Head of caudate nucleus (tissue), 42 donors: ENCODE measurements at regions not wholly inside any gene's neighbourhood (a gene's known extent, or its start where the extent isn't known, plus 50 kb on each side); places are given as distances from the start of the nearest gene placed in this dataset.
"Not testable (repeated sequence)": the region's sequence is repeated elsewhere in the genome, so short reads cannot be mapped to it uniquely, and the experiment has no call there.

Experiments
- DNase-seq, 42 donors: peaks; one replicate each; pipeline versions ENCODE4 v3.0.0 to v3.0.0-alpha.2; 2020 to 2021; ENCODE audit warnings: mixed read lengths in 7 of 42
- intact Hi-C: fragments of 100-400 bp; cut with DNase I; formaldehyde crosslinking; loops from one replicate; pipeline ENCODE4 v1.15.0; 2022

DNA sequence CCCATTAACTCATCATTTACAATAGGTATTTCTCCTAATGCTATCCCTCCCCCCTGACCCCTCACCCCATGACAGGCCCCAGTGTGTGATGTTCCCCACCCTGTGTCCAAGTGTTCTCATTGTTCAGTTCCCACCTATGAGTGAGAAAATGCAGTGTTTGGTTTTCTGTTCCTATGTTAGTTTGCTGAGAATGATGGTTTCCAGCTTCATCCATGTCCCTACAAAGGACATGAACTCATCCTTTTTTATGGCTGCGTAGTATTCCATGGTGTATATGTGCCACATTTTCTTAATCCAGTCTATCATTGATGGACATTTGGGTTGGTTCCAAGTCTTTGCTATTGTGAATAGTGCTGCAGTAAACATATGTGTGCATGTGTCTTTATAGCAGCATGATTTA, 378.3 kb downstream of the HLX start:
- DNase-seq, intact Hi-C loops: not testable (repeated sequence)

DNA sequence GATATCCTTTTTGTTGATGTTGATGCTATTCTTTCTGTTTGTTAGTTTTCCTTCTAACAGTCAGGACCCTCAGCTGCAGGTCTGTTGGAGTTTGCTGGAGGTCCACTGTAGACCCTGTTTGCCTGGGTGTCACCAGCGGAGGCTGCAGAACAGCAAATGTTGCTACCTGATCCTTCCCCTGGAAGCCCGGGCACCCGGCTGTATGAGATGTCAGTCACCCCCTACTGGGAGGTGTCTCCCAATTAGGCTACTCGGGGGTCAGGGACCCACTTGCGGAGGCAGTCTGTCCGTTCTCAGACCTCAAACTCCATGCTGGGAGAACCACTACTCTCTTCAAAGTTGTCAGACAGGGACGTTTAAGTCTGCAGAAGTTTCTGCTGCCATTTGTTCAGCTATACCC, 383.4 kb downstream of the HLX start:
- intact Hi-C loops = loop anchor here (5.0 kb wide), 1 partner anchor 175 kb away; no protein-coding TSS in a partner anchor
- DNase-seq = not testable (repeated sequence)

DNA sequence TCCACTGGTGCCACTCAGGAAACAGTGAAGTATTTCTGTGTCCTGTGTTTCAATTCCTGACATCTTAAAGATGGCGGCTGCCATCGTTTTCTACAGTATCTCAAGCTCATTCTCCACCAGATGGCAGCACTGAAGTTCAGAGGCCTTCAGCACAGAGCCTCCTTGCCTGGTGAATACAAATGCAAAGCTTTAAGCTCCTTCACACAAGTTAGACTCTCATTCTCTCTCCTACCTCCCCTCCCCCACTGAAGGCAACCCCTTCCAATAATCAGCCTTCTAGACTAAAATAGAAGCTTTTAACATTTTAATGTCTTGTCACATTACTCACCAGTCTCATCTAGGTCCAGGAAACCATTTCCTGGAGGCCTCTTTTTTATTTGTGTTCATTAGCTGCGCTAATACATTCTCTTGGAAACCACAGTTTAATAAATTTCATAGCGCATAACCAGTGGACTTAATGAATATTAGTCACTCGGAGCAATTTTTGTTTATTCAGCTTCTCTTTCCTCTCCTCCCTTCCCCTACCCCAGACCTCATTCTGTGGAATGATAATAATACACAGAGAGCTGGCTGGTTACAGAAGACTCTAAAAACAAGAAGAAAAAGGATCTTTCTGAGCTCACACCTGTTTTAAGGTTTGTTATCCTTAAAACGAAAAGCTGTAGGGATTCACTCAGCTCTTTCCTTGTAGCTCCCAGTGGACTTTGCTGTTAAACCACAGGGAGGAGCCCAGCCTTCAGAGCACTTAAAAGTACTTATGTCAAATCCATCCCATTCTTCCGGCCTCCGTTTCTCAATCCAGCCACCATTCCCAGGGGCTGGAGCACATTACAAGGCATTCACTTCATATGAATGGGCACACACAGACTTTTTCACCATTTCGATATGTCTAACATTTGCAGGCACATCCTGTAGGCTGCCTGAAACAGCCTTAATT, 384.9 kb downstream of the HLX start:
- DNase-seq = peak; percentile 3 to 91 (median 71)
- intact Hi-C loops = loop anchor here (5.0 kb wide), 1 partner anchor 173 kb away; no protein-coding TSS in a partner anchor

DNA sequence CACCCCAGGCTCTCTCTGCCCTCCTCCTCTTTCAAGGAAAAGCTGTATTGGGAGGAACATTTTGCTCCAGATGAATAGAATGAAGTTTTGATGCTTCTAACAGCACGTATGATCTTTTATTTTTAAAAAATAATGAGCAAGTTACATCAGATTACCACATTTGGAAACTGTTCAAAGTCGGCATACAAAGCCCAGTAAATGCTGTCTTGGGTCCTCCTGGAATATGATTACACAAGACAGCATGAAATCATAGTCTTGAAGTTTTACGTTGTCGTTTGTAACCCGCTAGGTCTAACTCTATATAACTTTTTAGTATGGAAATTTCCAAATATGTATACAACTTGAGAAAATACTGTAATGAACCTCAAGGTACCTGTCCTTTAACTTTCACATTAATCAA, 385.6 kb downstream of the HLX start:
- DNase-seq = no peak
- intact Hi-C loops = loop anchor here (5.0 kb wide), 1 partner anchor 172 kb away; no protein-coding TSS in a partner anchor

DNA sequence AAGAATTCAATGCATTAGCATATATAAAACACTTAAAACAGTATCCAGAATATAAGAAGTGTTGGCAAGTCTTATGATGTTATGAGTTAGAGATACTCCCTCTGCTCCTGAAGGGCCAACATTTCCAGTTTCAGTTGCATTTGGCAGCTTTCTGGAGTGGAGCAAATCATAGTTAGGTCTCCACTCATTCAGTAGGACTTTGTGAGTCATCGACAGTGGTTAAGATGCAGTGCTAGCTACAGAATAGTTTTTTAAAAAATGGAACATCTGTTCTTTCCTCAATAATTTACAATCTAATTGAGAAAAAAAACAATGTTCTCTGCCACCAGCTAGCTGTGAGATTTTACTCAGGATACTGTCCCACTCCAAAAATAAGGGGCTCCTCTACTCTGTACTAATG, 389.1 kb downstream of the HLX start:
- DNase-seq = no peak
- intact Hi-C loops = no loop called here

DNA sequence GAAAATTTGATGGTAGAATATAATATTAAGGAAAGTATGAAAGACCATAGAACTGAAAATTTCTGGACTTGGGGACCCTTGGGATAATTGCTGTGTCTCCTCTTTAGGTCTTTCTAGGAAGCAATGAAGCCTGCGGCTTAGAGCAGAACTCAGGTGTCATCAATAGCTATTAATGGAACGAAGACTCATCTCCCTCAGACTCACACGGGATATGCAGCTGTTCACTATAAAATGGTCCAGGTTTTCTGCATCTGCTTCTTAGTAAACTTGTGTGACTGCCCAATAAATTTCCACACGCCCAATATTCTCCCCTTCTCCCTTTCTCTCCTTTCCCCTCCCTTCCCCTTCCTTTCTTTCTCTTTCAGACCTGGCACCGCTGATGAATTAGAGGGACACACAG, 392.5 kb downstream of the HLX start:
- intact Hi-C loops = no loop called here

DNA sequence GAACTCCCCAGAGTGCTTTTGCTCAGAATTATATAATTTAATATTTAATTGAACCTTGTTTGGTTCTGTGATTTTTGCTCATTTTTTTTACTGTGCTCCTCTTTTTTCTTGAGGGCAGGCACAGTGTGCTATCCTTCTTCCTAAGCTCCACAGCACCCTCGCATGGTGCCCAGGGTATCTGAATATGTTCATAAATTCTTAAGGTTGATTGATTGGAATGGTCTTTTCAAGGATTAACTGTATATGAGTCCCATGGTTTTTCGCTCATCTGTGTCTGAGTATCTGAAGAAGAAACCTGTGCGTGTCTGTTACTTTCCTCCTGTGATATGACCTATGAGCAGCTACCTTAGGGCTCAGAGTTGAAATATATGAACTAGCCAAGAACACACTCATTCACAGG, 393.7 kb downstream of the HLX start:
- intact Hi-C loops = no loop called here
- no peak for DNase-seq

More for the DNA sequence above, 392.5 kb downstream of the HLX start:
- DNase-seq = no peak

DNA sequence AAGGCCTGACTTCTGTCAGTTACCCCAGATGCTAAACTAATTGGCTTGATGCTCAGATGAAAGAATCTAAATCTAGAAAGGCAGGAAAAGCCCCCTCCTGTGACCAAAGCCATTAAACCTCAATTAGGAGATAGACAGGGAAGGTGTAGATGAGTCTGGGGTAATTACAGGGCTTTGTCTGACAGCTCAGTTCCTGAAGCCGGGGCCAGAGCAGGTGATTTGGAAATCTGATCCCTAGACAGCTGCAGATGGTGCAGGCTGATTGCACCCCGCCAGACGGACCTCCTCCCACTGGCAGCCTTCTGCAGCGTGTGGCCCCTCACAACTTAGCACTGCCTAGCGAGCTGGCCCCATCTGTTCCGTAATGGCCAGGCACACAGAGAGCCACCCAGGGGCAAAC, 395.1 kb downstream of the HLX start:
- no peak for DNase-seq
- intact Hi-C loops = no loop called here

DNA sequence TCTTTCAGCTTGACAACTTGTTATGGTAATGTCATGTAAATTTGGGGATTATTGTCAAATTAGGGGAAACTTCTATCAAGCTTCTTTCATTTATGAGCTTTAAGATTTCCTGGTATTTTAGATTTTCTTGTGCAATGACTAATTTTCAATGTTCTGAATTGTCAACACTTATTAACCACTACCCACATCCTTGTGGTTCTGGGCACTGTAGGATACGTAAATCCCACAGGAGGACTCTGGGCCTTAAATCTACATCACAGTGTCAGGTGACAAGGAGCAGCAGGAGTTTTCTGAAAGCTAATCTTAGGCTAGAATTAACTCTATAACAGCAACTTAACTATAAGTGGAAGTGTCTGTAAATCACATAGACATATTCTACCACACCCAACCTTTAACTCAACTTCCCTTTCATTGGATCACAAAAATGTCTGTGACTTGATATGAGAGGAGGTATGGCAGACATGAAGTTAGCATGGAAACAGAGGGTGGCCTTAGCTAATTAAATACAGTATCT, 397.7 kb downstream of the HLX start:
- no peak for DNase-seq
- intact Hi-C loops = no loop called here

DNA sequence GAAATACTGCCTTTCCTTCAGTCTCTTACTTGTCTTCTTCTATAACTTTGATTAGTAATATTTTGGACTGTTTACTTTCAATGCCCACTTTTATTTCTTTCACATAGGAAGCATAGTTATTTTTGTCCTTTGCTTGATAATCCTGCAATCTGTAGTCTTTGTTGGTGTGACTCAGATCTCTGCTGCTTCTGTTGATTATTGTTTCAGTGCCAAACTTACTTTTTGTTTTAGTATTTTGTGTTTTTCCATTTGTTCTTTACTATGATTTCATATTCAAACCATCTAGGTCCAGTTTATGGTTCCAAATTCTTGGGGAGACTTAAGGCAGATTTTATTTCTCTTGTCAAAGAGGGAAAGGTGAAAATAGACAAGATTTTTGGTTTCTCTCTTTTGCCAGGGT, 399.9 kb downstream of the HLX start:
- intact Hi-C loops = no loop called here
- no peak for DNase-seq

DNA sequence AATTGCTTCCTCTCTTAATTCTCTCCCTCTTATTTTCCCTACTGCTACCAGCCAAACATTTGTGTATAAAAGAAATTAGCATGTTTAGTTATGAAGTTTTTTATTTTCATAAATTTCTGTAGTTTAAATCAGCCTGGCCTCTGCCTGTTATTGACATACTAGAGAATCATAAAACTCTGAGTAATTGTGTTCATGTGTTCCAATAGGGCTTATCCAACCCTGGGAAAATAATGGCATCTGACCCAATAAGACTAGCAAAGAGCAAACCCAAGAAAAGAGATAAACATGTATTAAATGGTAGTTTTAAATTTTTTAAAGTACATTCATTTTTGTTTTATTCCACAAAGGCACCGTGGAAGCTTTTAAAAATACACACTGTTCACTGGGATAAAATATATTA, 404.3 kb downstream of the HLX start:
- intact Hi-C loops = no loop called here
- DNase-seq = no peak

DNA sequence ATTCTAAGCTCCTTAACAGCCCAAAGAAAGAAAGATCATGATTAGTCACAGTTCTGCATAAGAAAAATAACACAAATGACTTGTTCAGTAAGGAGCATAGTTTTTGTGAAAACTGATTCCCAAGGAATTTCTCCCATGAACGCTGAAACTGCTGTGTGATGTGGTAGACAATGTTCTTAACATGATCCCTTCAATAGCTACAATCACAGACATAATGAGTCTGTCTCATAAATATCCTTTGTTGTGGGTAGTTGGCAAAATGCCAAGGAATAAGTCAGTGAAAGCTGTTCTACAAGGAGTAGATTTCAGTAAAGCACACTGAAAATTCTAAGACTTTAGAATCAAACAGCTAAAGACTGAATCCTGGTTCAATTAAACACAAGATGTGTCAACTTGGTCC, 404.8 kb downstream of the HLX start:
- intact Hi-C loops = no loop called here
- peak in 2 of 42 donors; percentile 22 to 50 for DNase-seq

DNA sequence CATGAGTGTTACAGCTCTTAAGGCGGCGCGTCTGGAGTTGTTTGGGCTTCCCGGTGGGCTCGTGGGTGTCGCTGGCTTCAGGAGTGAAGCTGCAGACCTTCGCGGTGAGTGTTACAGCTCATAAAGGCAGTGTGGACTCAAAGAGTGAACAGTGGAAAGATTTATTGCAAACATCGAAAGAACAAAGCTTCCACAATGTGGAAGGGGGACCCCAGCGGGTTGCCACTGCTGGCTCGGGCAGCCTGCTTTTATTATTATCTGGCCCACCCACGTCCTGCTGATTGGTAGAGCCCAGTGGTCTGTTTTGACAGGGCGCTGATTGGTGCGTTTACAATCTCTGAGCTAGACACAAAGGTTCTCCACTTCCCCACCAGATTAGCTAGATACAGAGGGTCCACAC, 405.7 kb downstream of the HLX start:
- intact Hi-C loops, DNase-seq: not testable (repeated sequence)

DNA sequence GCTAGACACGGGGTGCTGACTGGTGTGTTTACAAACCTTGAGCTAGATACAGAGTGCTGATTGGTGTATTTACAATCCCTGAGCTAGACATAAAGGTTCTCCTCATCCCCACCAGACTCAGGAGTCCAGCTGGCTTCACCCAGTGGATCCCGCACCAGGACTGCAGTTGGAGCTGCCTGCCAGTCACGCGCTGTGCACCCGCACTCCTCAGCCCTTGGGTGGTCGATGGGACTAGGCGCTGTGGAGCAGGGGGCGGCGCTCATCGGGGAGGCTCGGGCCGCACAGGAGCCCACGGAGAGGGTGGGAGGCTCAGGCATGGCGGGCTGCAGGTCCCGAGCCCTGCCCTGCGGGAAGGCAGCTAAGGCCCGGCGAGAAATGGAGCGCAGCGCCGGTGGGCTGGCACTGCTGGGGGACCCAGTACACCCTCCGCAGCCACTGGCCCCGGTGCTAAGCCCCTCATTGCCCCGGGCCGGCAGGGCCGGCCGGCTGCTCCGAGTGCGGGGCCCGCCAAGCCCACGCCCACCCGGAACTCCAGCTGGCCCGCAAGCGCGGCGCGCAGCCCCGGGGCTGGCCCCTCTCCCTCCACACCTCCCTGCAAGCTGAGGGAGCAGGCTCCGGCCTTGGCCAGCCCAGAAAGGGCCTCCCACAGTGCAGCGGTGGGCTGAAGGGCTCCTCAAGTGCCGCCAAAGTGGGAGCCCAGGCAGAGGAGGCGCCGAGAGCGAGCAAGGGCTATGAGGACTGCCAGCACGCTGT, 406.4 kb downstream of the HLX start:
- intact Hi-C loops, DNase-seq: not testable (repeated sequence)

DNA sequence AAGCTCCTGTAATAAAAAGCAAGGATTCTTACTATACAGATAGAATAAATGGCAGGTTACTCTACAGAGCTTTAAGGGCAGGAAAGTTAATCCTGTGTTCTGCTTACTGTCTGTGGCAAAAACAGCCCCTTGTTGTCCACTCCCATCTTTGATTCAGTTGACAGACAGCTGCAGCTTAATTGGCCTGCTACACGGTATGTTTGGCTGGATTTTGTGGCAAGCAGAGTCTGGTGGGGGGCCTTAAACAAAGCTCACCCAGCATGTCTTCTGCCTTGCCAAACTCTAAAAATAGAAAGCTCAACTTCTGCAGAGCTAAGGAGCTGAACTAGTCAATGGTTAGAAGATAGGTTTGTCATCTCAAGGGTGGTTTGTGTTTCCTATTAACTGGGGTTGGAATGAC, 407.2 kb downstream of the HLX start:
- intact Hi-C loops = no loop called here
- no peak for DNase-seq

DNA sequence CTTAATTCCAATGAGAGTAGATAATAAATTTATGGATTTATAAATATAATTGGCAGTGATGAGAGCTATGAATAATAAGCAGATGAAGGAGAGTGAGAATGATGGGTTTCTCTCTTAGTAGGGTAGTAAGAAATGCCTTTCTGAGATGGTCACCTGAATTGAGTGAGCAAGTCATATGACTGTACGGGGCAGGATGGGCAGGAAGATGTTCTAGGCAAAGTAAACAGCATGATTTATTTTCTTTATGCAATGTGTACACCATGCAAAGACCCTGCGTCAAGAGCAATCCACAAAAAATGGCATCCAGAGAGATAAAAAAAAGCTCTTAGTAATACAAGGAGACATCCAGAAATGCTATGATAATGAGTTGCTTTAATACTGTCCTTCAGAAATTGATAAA, 409.9 kb downstream of the HLX start:
- DNase-seq = no peak
- intact Hi-C loops = no loop called here

DNA sequence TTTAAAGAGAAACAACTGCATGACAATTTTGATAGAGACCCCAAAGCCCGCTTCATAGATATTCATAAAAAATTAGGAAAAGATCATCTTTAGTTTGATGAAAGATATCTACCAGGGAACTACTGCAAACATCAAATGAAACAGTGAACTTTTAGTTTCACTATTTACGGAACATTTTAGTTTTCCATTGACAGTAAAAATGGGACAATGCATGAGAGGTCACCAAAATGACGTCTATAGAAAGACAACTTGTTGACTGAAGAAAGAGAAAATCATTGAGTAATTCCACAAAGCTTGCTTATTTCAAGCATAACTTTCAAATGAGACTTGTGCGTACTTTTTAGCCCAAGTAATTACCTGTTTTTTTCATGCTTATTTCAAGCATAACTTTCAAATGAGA, 411.4 kb downstream of the HLX start:
- no peak for DNase-seq
- intact Hi-C loops = no loop called here

DNA sequence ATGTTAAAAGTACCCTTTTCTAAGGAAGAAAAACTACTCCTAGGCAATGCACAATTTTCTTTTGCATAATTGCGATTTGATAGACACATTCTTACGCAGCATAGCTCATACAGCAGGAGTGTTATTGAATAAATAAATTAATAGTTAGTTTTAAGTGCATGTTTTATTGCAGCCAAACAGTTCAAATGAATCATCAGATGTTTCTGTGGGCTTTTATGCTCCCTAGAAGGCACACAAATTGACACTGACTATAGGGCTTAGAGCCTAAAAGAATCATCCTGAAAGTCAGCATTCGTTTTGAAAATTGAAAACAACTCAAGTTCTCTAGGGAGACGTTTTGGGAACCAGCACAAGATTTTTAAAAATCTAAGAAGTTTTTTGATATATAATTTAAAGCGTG, 411.9 kb downstream of the HLX start:
- intact Hi-C loops = no loop called here
- DNase-seq = no peak

DNA sequence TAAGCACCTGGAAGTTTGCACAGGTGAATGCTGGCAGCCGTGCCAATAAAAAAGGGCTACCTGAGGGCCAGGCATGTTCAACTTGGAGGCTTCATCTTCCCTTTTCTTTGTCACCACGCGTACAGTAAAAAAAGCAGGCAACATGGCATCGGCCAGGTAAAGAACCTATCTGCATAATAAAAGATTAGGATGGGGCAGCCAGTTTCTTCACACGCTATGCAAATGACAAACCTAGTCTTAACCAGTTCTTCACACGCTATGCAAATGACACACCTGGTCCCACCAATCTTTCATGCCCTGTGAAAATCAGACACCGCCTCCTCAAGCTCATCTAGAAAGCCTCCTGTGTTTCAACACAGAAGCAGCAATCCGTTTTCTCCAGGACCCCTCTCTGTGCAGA, 413.4 kb downstream of the HLX start:
- no peak for DNase-seq
- intact Hi-C loops = no loop called here

DNA sequence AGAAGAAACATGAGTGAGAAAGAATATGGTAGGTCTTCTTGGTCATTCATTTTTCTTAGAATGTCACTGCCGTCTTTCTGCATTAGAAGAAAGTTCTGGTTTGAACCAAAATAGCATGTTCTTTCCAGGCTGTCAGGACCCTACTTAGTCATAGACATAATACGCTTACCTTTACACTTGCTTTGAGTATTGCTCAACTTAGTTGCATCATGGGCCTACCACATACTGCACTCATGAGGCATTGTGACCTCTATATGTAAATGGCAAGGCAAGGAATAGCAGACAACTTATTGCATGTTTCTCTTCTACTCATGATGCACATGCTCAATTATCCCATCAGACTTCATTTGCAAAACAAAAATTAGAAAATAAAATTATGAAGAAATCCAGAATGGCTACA, 415.0 kb downstream of the HLX start:
- intact Hi-C loops = no loop called here
- no peak for DNase-seq
